22Rv1 (cell line): ENCODE measurements at regions not wholly inside any gene's neighbourhood (a gene's known extent, or its start where the extent isn't known, plus 50 kb on each side); places are given as distances from the start of the nearest gene placed in this dataset.

Experiments used
- CTCF ChIP-seq: fragments of 450-650 bp; IDR thresholded peaks from 2 replicates; pipeline ENCODE4 v1.5.1; 2017; ENCODE audit warnings: mild to moderate bottlenecking
- ZFX ChIP-seq: fragments of 450-650 bp; IDR thresholded peaks from 2 replicates; pipeline ENCODE4 v1.6.1; 2017; ENCODE audit warnings: antibody characterized with exemption, borderline replicate concordance

GRCh38 chr11:114812733-114813132 lies 134.4 kb downstream of the NXPE2 start:
- TF ChIP-seq CTCF: no peak
- TF ChIP-seq ZFX: no peak
